ENCODE measurements at regions not wholly inside any gene's neighbourhood (a gene's known extent, or its start where the extent isn't known, plus 50 kb on each side); places are given as distances from the start of the nearest gene placed in this dataset.

DNA sequence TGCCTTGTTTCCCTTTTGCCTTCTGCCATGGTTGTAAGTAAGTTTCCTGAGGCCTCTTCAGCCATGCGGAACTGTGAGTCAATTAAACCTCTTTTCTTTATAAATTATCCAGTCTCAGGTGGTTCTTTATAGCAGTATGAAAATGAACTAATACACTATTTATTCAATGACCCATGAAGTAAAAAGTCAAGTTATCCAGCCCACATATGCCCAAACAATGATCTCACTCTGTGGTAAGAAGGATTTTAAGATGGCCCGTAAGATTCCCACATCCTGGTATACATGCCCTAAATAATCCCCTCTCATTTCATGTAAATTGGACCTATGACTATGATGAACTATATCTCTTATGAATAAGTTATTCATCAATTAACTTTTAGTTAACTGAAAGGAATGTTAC, 1008.3 kb upstream of the B3GALT2 start:
- DNase-seq (ENCODE audit: low read depth, low spot score): no peak

DNA sequence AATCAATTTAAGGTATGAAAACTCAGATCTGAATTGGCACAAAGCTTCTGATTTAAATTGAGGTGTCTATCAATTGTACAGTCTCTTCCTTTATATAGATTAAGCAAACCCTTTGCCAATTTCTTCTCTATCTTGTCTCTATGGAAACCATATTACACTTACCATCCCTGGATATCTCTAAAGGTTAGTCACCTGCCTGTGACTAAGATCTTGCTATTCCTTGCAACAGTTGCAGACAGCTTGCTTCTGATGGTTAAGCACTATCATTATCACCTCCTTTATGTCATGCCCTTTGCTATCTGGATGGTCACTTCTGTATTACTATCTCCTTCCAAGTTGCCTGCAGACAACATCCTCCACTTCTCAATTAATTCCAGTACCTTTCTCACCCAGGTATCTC, 998.6 kb upstream of the B3GALT2 start:
- no peak for DNase-seq (ENCODE audit: low read depth, low spot score)

DNA sequence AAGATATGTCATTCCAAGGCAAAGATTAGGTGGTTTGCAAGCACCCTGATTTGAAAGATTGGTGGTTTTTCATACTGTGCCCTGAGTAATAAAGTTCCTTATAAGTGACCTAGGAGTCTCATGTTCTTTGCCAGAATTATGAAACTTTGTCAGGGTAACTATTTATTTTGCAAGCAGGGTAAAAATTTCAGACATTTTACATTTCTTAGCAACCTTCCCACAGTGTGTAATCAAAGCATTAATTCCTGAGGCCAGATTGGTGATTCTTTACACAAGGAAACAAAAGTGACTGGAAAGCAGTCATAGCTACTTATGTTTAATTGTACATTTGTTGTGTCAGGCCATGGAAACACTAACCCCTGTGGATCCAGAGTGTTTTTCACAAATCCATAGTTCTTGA, 998.0 kb upstream of the B3GALT2 start:
- DNase-seq (ENCODE audit: low read depth, low spot score): no peak

DNA sequence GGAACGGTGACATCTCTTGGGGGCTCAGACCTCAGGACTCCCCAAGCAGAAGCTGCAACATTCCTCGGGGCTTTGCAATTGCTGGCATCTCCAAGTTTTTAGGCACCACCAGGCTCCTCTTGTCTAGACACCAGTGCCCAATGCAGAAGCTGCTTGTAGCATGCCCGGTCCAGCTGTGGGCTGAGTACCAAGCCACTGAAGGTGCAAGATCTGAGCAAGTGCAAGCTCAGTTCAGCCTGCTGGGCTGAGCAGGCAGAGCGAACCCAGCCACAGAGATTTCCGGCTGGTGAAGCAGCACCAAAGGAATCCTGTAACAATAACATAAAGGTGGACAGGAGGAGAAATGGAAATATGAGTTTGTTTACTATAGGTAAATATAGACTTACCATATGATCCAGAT, 995.4 kb upstream of the B3GALT2 start:
- no peak for DNase-seq (ENCODE audit: low read depth, low spot score)

DNA sequence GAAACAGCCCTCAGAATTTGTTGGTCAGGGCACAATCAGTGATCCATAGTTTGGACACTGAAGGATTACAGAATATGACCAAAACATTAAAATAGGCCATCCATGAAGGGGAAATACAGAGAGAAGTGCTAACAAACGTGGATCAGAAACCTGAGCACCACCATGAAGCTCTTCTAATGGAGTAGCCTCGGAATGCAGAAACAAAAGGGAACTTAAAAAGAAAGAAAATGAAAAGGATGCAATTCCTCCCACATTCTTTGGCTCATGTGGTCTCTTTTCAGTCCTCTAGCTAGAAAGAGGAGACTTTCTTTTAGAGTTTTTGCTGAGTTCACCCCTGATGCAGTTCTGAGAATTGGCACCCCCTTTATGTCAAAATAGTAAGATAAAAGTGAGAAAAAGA, 989.8 kb upstream of the B3GALT2 start:
- peak; percentile 15 for DNase-seq (ENCODE audit: low read depth, low spot score)

DNA sequence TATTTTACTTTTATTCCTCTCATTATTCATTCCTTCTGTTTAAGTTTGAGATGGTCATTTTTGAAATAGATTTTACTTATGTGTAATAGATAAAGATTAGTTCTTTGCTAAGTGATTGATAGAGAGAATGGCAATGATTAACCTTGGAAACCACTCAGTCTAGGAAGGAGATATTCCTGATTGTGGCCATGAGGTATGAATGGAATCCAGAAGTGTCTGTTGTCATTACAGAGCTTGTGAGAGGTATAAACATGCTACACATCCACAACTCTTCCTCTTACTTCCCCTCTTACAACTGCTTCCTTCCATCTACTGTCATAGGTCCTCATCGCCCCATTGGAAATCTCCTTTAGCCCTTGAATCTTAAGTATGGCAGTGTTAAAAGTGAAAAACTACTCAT, 988.8 kb upstream of the B3GALT2 start:
- DNase-seq (ENCODE audit: low read depth, low spot score): no peak

DNA sequence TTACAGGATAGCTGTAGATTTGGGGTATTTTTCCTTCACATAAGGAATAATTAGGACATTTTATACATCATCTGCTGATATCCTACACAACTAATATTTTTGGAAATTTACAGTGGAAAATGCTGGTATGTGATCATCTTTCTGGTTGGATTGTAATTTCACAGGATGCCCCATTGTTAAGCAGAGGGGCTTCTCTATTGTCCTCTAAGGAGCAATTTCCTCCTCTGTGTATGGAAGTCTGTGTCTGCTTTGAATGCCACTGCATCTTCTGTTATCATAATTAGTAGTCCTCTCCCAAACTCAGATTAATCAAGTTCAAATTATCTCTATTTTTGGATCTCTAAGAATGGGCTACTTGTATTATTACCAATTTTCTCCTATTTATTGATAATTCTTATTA, 988.1 kb upstream of the B3GALT2 start:
- no peak for DNase-seq (ENCODE audit: low read depth, low spot score)

DNA sequence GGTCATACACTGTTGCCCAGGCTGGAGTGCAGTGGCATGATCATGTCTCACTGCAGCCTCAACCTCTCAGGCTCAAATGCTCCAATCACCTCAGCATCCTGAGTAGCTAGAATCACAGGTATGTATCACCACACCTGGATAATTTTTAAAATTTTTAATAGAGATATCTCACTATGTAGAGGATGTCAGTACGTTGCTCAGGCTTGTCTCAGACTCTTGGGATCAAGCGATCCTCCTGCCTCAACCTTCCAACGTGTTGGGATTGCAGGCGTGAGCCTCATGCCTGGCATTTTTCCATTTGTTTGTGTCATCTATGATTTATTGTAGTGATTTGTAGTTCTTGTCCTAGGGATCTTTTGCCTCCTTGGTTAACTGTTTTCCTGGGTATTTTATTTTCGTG, 985.2 kb upstream of the B3GALT2 start:
- DNase-seq (ENCODE audit: low read depth, low spot score): no peak

DNA sequence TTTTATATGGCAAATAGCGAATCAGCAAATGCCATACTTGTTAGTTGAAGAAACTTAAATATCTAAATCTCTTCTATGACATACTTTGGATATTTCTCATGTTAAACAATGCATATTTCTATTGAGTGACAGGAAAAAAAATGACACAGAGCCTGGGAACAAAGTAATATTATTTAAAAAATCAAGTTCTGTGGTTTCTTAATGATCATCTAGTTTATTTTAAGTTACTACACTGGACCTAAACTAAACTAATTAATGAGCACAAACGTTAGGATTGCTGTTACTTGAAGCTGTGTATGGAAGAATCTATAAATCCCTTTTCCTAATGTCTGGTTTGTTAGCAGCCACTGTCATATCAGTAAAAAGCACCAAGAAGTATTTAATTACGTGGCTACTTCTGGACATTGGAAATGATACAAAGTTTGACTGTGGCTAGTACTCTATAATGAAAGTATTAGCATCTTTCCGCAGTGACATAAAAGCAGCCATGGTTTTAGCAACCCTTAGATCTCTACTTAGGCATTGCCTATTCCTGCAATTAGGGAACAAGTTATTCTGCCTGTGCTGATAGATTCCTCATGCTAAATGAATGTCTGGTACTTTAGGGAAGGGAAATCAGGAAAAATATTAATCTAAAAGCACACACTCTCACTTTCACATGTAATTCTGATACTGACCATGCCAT, 981.7 kb upstream of the B3GALT2 start:
- no peak for DNase-seq (ENCODE audit: low read depth, low spot score)

DNA sequence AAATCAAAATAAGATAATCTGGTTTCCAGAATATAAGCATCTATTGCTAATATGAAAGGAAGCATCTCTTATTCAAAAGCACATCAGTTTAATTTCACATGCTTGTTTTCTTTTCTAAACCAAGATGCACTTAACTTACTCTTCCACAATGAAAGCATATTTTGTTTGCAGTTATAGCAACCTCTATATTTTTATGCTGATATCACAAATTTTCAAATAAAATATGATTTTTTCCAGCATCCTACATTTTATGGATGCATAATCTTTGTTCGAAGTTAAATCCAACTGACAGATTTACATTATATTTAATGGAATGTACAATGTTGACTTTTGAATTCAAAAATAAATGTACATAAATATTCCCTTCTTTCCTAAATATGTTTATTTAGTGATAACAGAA, 978.3 kb upstream of the B3GALT2 start:
- no peak for DNase-seq (ENCODE audit: low read depth, low spot score)

DNA sequence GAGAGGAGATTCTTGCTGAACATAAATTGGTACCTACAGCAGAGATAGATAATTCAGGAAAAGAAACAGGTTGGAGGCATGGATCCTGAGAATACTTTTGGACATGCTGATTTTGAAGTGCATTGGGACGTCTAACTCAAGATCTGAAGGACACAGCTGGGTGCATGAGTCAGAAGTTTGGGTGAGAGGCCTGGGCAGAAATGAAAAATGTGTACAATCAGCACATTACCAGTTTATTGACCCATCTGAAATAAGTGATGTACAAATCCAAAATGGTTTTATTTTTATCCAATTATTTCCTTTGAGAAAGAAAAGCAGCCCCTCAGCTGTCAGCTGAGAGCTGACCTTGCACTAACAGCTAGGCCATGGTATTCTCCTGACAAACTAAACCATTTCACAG, 975.2 kb upstream of the B3GALT2 start:
- DNase-seq (ENCODE audit: low read depth, low spot score): no peak

DNA sequence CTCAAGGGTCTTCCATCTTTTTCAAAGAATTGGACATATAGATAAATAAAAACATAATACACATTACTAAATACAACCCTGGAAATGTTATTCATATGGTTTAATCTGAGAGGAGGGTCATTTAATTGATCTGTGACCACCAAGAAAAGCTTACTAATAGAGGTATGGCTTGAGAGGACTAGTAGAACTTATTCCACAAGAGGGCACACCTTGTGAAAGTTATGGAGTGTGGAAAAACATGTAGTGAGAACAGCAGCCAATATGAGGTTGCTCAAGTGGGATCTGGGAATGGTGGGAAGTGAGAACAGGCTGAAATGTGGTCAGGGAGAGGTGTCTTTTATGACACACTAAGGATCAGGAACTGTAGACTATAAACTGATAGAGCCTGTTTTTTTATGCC, 973.5 kb upstream of the B3GALT2 start:
- DNase-seq (ENCODE audit: low read depth, low spot score): no peak

DNA sequence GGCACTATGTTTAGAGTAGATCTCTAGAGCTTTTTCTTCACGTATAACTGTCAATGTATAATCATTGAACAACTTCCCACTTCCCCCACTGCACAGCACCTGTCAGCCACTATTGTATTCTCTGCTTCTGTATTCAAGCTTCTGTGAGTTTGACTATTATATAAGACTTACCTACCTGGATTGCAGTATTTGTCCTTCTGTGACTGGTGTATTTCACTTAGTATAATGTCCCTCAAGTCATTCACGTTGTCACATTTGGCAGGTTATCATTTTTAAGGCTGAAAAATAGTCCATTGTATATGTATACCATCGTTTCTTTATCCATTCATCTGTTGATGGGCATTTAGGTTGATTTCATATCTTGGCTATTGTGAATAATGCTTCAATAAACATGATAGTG, 969.5 kb upstream of the B3GALT2 start:
- no peak for DNase-seq (ENCODE audit: low read depth, low spot score)

DNA sequence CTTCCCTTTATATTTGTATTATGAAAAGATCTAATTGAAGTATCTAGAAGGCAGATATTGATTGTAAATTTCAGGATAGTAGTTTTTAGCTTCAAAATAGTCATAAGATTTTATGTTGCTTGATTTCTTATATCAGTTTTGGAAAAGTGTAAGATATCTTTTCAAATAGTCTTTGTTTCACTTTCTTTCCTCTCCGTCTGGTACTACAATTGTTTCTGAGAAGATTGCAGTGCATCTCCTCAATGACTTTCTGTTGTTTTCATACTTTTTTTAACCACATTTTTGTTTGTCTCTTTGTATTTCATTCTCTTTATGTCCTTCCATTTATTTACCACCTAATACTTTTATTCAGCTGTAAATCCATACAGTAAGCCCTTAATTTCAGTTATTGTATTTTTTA, 964.6 kb upstream of the B3GALT2 start:
- no peak for DNase-seq (ENCODE audit: low read depth, low spot score)

DNA sequence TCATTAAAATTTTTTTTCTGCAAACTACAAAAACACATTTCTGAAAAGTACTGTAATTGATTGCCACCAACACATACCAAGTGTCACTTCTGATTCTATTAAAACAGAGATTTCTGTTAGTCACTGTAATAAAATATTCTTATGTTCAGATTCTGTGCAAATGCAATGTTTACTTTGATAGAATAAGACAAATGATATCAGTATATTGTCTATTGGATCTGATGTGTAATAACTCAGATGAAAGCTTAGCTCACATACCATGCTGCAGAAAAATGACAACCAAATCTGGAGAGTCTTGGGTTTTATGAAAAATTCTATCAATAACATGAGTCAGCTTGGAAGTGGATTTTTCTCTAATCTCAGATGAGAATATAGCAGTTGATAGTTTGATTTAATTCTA, 963.8 kb upstream of the B3GALT2 start:
- no peak for DNase-seq (ENCODE audit: low read depth, low spot score)

DNA sequence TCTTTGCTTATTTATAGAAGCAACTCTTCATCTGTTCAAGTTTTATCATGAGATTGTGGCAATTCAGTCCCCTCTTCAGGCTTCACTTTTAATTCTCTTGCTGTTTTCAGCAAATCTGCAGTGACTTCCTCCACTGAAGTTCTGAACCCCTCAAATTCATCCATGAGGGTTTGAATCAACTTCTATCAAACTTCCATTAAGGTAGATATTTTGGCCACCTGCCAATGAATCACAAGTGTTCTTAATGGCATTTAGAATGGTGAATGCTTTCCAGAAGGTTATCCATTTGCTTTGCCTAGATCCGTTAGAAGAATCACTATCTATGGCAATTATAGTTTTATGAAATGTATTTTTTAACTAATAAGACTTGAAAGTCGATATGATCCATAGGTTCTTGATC, 946.7 kb upstream of the B3GALT2 start:
- DNase-seq (ENCODE audit: low read depth, low spot score): no peak

DNA sequence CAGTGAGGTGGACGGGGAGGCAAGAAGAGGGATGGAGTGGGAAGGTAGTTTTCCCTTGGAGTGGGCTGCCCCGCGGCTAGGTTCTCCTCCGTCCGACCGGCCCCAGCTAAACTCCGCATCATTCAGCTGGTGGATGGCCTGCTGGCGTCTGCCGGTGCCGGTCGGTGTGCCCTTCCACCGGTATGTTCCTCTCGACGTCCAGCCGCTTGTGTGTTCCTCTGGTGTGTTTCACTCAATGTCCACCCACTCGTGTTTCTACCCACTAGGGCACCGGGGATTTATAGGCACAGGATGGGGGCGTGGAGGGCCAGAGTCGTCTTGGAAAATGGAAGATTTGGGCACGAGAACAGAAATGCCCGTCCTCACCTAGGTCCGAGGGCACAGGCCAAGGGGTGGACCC, 931.7 kb upstream of the B3GALT2 start:
- DNase-seq (ENCODE audit: low read depth, low spot score): no peak

DNA sequence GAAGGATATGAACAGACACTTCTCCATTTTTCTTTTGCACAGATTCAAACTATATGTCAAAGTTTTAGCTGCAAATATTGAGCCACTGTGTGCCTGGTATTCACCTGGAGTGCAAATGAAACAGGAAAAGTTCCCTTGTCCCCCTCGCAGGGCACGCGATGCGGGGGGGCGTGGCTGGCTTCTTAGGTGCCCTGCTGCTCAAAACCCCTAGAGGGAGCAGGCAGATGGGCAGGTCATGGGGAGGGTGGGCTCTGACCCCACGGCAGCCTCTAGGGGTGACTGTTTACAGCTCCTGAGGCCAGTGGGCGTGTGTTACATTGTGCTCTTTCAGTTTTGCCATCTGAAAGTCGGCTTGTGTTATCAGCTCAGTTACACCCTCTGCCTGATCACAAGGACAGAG, 931.2 kb upstream of the B3GALT2 start:
- peak; percentile 42 for DNase-seq (ENCODE audit: low read depth, low spot score)

DNA sequence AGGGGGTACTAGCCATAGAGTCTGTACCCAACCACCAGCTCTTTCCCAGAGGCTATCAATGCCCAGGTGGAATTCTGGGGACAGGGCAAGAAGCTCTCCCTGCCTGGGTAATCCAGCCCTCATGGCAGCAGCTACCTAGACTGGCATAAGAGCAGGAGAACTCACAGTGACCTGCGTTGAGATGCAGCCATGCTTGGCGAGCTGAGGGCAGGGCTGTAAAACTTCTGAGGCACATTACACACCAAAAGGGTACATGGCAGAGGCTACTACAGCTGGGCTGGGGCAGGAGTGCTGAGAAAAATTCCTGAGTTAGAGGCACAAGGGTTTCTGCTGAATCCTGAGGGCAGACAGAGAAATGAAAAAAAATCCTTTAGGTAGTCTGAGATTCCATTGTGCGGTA, 927.9 kb upstream of the B3GALT2 start:
- DNase-seq (ENCODE audit: low read depth, low spot score): no peak

DNA sequence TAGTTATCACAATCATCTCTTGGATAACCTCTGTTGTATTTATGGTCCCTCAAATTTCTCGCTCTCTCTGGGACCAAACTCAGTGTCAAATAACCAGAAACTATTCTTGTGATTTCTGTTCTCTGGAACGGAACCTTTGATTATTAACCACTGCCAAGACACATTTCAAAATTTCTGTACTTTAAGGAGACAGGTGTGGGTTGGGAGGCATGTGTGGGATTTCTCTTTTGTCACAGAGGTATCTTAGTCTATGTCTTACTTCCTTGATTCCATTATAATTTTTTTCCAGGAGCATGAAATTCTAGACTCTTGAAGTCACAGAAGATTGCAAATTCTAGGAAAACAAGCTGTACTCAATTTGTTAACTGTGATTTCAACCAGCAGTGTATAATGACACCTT, 919.0 kb upstream of the B3GALT2 start:
- no peak for DNase-seq (ENCODE audit: low read depth, low spot score)

DNA sequence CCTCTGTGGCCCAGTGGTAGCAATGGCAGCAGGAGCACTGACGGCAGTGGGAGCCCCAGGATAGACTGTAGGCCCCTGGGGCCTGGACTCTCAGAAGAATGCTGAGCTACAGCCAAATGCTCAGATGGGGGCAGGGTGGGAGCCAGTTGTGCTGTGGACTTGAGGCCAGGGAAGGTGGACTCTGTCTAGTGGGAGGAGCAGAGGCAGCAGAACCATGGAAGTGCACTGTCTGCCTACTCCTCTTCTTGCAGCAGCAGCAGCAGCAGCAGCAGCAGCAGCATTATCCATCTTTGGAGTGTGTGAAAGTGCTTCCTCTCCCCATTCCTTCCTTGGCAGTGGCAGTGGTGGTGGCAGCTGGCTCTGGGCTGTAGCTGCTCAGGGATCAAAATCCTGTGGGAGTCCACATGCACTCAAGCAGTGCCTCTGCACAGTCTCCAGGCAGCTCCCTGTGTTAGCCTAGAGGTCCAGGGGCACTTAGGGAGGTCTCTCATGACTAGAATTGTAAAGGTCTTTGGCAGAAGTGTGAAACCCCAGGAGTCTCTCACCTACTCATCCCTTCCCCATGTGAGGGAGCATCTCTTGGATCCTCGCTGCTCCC, 917.9 kb upstream of the B3GALT2 start:
- no peak for DNase-seq (ENCODE audit: low read depth, low spot score)

DNA sequence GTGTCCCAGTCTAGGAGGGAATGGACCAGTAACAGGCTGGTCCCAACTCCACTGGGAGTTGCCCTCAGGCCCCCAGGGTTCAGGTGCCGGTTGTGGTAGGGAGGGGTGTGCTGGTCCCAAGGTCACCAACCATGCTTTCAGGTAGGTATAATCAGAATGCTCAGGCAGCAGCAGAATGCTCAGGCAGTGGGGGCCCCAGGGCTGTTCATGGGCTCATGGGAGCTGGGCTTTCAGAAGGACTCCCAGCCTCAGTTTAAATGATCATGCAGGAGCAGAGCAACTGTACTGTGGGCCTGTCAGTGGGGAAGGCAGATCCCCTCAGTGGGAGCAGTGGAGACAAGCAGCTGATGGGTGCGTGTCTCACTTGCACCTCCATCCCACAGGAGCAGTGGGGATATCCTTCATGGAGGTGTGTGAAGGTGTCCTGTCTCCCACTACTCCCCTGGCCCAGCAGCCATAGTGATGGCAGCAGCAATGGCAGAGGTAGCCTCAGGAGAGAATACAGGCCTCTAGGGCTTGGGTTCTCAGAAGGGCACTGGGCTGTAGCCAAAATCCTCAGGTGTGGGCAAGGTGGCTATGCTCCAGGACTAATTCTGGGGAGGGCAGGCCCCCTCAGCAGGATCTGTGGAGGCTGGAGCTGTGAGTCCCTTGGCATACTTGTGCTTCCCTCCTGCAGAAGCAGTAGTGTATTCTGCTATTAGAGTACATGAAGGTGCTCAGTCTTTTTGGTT, 917.3 kb upstream of the B3GALT2 start:
- no peak for DNase-seq (ENCODE audit: low read depth, low spot score)

DNA sequence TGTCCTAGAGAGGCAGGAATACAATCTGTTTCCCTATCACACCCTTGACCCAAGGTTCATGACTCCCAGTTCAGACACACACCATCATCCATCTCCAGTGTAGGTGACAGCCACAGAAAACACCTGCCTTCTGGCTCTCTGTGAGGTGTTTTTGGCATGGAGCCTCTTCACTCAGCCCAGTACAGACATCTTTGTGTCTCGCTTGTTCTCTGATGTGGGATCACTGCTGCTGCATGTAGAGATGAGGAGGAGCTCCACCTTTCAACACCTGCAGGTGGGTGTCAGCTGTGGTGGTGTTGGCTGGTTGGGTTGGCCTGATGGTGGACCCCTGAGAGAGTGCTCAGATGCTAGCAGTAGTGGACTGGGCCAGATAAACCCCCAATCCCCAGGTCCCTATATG, 916.7 kb upstream of the B3GALT2 start:
- no peak for DNase-seq (ENCODE audit: low read depth, low spot score)
